NCI-H82 treated with DMSO at 0.1 percent for 48 hours (cell line): ENCODE measurements at regions not wholly inside any gene's neighbourhood (a gene's known extent, or its start where the extent isn't known, plus 50 kb on each side); places are given as distances from the start of the nearest gene placed in this dataset.
A peak's percentile ranks its signal among the peaks of the same experiment; 100 is the strongest.

ENCODE experiments used
- DNase-seq: peaks from one replicate; lab custom pipeline; 2025; ENCODE audit not compliant: unreplicated experiment; lab: John Stamatoyannopoulos, UW

DNA sequence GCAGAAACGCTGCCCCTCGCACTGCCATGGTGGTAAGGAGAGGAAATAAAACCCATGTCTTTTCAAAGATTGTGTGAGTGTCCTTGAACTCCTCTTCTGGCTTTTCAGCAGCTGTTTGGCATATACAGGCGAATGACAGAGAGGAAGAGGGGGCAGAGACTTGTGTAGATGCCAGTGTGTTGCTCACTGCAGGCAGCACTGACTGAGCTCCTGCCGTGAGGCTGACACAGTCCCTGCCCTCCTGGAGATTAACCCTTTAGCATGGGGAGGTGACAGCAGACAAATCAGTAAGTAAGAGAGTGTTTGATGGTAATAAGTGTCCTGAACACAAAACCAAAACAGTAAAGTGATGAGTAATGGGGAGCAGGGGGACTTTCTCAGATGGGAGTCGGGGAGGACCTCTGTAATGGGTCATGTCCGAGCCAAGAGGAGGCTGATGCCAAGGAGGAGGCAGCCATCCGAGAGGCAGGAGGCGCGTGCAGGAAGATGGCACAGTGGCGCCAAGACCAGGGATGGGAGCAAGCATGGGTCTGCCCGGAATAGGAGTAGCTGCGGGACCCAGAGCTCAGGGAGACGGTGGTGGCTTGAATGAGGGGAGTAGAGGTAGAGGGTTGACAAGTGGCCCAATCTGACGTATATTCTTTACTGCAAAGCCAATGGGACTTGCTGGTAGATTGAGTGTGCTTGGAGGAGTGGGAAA lies 182.2 kb downstream of the FOXO1 start:
- DNase-seq: no peak

DNA sequence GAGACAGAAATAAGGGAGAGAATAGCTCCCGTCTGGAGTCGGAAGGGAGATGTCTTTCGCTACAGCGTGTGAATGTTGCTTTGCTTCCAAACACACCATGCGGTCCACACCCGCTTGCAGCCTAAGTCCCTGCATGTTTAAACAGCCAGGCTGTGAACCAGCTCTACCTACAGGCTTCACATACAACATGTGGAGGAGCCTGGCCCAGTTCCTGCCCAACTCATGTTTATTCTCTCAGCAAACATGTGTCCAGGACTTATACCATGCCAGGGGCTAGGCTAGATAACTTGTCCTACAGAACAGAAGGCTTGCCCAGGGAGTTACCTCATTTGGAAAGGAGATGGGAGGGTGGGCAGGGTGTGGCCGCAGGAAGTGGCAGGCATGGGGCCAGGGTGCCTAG lies 181.5 kb downstream of the FOXO1 start:
- no peak for DNase-seq

DNA sequence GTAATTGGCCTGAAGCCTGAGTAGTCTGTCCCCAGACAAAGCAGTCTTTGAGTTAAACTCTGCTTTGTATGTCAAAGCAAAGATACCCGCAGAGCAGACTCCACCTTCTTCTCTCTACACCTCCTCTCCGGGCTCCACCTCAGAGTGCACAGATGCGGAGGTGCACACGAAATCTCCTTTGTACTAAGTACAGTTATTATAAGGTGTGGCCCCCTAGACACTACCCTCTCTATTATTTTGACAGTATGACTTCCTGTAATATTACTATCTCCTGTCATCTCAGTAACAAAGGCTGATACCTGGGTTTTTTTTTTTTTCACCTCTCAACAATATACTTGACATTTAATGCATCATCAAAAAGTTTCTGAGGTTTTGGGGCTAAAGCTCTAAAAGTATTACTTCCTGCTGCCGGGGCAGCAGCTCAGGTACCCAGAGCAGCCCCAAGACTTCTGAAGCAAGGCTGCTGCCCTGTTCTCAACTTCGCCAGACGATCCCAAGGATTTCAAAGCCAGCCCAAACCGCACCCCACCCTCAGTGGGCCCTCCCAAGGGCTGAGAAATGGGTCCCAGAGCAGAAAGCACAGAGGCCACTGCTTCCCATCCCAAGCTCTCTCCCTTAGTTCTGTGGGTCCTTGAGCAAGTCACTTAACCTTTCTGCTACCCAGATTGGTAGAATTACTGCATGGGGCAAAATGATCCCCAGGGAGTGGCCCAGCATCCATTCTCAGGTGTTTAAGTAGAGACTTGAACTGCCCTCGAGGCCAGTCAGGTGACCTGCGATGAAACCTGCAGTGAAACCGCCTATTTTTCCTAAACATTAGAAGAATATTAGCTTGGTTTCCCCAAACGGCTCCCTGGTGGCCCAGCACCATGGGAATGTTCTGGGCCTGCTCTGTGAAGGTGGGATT lies 180.6 kb downstream of the FOXO1 start:
- no peak for DNase-seq

- no peak for DNase-seq
Observed at GRCh38 chr13:40486518-40487163, 179.8 kb downstream of the FOXO1 start.

DNA sequence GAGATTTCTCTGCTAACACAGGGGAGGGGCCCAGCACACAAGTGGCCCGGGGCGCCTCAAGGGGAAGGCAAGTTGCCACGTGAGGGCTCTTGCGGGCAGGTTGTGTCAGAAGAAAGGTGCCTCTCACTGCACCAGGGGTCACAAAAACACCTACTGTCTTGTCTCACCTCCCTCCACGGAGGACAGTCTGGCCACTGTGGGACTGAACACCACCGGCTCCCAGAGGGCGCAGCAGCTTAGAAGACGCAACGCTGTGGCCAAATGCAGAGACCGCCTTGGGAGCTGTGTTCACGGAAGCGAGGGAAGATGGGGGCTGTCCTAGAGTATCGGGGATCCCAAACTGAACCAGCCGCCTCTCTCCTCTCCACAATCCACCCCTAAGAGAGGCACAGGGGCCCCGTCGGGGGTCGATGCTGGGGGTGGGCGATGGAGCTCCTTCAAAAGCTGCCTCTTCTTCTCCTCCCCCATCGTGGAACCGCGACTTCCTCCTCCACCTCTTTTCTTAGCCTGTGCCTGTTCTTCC lies 177.5 kb downstream of the FOXO1 start:
- no peak for DNase-seq

DNA sequence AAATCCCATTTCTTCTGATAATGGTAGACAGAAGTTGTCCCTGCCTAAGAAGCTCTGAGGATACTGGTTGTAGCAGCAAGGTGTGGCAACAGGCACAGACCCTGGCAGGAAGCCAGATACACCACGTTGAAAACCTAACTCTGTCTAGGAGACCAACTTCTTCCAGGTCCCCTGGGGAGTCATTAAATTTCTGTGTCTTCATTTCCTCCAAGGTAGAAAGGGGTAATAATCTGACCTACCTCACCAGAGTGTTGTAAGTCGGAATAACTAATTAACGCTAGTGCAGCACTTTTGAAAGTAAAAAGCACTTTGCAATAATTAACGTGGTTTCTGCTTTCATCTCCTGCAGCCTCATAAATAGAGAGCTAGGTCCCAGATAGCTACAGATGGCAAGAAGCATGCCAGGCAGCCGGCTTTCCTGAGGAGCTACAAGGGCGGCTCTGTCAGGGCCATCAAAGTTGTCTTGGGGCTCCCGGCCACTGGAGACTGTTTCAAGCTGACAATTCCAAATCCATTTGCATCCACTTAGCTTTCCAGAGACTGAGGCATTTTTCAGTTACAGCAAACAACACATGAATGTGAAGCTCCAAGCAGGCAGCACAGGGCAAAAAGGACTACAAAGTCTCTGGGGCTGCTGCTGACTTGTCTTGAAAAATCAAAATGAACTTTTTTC lies 176.2 kb downstream of the FOXO1 start:
- DNase-seq: no peak

GRCh38 chr13:40492511-40492910 lies 173.9 kb downstream of the FOXO1 start:
- no peak for DNase-seq

DNA sequence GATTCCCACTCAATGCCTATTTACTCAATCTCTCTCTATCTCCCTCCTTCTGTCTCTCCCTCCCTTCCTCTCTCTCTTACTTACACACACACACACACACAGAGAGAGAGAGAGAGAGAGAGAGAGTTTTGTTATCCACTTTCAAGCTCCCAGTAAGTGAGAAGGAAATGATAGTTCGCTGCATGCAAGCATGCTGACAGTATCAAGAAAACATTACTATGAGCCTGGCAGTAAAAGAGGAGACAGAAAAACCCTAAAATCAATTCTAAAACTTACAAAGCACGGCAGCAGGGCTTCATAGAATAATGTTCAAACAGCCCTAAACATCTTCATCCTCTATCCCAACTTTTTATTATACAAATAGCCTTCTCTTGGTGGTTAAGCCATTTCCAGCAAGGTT lies 171.9 kb downstream of the FOXO1 start:
- DNase-seq: no peak

DNA sequence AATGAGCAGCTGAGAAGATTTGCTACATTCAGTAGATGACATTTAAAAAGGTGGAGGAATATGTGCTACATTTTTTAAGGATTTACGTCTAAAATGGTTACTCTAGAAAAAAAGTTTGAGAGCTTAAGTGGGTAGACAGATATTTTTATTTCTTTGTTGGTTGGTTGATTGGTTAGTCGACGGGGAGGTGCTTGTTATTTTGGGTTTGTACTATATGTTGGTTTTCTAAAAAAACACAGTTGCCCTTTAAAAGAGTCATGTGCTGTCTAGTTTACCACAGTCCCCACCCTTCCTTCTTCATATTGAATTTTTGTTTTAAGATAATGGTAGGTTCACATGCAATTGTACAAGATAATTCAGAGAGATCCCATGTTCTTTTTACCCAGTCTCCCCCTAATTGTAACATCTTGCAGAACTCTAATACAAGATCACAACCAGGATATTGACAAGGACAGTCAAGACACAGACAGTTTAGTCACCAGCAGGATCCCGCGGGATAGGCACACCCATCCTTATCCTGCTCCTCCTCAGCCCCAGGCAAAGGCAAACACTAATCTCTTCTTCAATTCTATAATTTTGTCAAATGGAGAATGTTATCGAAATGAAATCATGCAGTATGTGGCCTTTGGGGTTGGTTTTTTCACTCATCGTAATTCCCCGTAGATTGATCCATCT lies 171.4 kb downstream of the FOXO1 start:
- no peak for DNase-seq

- DNase-seq: no peak
Observed at GRCh38 chr13:40495621-40496001, 170.8 kb downstream of the FOXO1 start.

- no peak for DNase-seq
Observed at GRCh38 chr13:40496035-40496810, 170.2 kb downstream of the FOXO1 start.

GRCh38 chr13:40498461-40498860 lies 168.0 kb downstream of the FOXO1 start:
- peak; percentile 50 for DNase-seq

GRCh38 chr13:40502236-40502635 lies 164.2 kb downstream of the FOXO1 start:
- peak; percentile 25 for DNase-seq

GRCh38 chr13:40503011-40503410 lies 163.4 kb downstream of the FOXO1 start:
- DNase-seq: no peak

GRCh38 chr13:40503966-40504591 lies 162.4 kb downstream of the FOXO1 start:
- DNase-seq: no peak

GRCh38 chr13:40504641-40505040 lies 161.8 kb downstream of the FOXO1 start:
- no peak for DNase-seq

- DNase-seq: no peak
Observed at GRCh38 chr13:40505196-40505595, 161.2 kb downstream of the FOXO1 start.
